ENCODE measurements at regions not wholly inside any gene's neighbourhood (a gene's known extent, or its start where the extent isn't known, plus 50 kb on each side); places are given as distances from the start of the nearest gene placed in this dataset.
A peak's percentile ranks its signal among the peaks of the same experiment; 100 is the strongest.

DNA sequence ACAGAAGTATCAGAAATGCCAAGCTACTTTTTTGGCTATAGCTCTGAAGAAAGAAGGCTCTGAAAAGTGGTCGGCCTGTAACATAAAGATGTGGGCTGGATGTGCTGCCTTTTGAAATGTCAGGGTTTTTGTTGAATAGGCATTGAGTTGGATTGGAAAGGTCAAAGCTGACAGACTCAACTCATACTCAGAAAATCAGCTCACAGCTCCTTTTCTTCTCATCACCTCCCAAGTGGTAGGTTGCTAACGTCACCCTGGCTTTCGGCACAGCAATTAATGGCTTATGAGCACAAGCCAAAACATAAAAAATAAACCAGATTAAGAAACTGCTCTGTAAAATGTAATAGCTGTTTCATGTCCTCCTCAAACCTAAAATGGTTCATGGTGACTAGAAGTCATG is 68.3 kb downstream of the KCNF1 start:
- H3K27me3 Mint-ChIP-seq = peaks cover 0 to 14% (median 7%) of the 10 kb centered on the region in 3 donors
- DNase-seq (no peak), ATAC-seq (ENCODE audit: low read depth in 2 of 2) (no peak)
- H3K4me1 Mint-ChIP-seq = peaks cover 0 to 4% (median 0%) of the 10 kb centered on the region in 3 donors
- peaks cover 0 to 6% (median 0%) of the 10 kb centered on the region in 7 donors for H3K9me3 Mint-ChIP-seq
- H3K36me3 Mint-ChIP-seq = no peaks in the 10 kb centered on the region
- H3K4me3 Mint-ChIP-seq = no peak overlapping the region
- H3K27ac Mint-ChIP-seq = no peak overlapping the region

DNA sequence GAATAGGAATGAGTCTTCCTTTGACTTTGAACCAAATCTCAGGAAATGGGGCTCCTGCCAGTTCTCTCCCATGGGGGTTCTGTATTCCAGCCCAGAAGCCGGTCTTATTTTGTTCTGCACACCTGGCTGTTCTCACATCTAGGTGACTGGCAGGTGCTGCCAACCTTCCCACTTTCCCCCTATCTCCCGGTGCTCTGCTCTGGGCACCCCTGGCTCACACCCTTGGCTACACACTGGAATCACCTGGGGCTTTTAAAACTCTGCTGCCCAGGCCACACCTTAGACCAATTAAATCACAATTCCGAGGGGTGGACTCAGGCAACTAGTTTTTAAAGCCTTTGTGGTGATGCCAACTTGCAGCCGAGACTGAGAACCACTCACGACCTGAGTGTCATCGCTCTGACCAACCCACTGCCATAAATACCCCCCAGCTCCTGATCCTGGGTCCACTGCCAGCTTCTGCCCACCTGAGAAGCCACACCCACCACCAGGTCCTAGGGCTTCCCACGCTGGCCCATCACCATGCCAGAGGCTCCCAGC is 69.2 kb downstream of the KCNF1 start:
- Mint-ChIP-seq H3K27ac (no peak overlapping the region), H3K4me3 (no peak overlapping the region), H3K4me1 (peaks cover 0 to 4% (median 0%) of the 10 kb centered on the region in 3 donors), H3K9me3 (no peaks in the 10 kb centered on the region), H3K27me3 (peaks cover 4 to 14% (median 7%) of the 10 kb centered on the region in 3 donors), H3K36me3 (no peaks in the 10 kb centered on the region)
- DNase-seq (no peak), ATAC-seq (ENCODE audit: low read depth in 2 of 2) (no peak)

DNA sequence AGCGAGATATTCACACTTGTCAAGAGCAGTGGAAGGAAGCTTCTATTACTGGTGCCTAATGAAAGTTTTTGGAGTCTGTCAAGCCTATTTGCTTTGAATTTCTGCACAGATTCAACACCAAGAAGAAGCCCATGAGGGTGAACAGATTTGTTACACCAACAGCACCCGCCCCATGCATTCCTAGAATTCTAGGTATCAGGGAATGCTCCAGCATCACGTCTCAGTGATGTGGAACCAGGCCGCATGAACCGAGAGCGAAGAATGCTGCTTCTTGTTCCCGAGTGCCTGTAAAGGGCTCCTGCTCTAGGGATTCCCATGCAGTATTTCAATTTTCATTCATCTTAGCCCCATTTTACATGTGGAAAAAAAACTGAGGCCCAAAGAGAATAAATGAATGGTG is 69.7 kb downstream of the KCNF1 start:
- Mint-ChIP-seq H3K4me3 (no peak overlapping the region), H3K4me1 (peaks cover 0 to 4% (median 0%) of the 10 kb centered on the region in 3 donors), H3K27ac (no peak overlapping the region), H3K27me3 (peaks cover 7 to 14% (median 9%) of the 10 kb centered on the region in 3 donors), H3K9me3 (no peaks in the 10 kb centered on the region), H3K36me3 (no peaks in the 10 kb centered on the region)
- ATAC-seq (ENCODE audit: low read depth in 2 of 2) (no peak), DNase-seq (no peak)

DNA sequence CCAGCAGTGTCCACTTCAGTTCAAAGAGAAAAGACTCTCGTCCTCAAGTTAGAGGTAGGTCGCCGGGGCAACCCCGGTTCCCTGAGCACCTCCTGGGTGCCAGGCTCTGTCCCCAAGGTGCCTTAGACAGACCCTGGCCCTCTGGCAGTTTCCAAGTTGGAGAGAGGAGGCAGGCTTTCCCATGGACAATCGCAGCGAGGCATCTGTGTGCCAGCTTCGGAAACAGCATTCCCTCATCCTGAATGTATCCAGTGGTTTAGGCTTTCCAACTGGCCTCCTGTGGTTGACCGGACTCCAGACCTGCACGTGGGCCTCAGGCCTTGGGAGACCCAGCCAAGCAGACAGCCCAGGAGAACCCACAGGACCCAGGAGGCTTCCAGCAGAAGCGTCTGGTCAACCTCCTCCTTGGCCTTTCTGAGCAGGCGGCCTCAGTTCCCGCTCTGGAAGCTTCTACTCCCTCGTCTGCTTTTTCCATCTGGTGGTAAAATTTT is 70.3 kb downstream of the KCNF1 start:
- Mint-ChIP-seq H3K27ac (no peak overlapping the region), H3K4me3 (peak overlapping the region in 1 of 8 donors; percentile 47), H3K36me3 (no peaks in the 10 kb centered on the region), H3K27me3 (peaks cover 7 to 14% (median 9%) of the 10 kb centered on the region in 3 donors), H3K9me3 (no peaks in the 10 kb centered on the region), H3K4me1 (peaks cover 0 to 2% (median 0%) of the 10 kb centered on the region in 3 donors)
- DNase-seq (no peak), ATAC-seq (ENCODE audit: low read depth in 2 of 2) (no peak)

DNA sequence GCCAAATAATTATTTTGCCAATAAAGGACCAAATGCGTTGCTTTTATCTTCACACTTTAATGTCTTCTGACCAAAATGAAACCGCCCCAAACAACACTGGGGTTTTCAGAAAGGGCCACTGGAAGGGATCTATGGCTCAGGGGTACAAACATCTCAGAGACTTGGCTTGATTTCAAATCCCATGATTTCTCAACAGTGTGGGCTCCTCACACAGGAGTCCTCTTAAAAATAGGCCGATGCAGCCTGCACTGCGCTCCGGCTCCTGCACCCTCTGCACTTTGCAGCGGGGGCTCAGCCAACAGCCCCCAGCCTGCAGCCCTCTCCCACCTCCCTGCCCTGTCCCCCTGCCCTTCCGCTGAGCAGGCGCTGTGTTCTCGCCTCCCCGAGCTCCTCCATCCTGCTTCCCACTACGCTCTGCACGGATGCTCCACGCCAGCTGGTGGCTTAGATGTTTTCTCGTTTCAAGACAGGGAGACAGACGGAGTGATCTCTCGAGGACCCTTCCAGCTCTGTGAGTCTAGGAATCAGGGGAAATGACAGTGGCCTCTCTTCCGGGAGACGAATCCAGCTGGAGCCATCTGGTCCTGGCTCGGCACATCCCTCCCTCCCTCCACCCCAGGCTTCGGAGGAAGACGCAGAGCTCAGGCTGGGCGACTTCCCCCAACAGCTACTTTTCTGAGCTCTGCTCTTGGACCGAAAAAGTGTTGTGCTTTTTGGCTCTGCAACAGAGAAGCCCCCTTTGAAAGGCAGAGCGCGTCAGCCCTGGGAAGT is 71.4 kb downstream of the KCNF1 start:
- DNase-seq (no peak), ATAC-seq (ENCODE audit: low read depth in 2 of 2) (no peak)
- H3K9me3 Mint-ChIP-seq = no peaks in the 10 kb centered on the region
- peaks cover 7 to 14% (median 9%) of the 10 kb centered on the region in 3 donors for H3K27me3 Mint-ChIP-seq
- H3K4me1 Mint-ChIP-seq = no peaks in the 10 kb centered on the region
- no peaks in the 10 kb centered on the region for H3K36me3 Mint-ChIP-seq
- H3K4me3 Mint-ChIP-seq = no peak overlapping the region
- H3K27ac Mint-ChIP-seq = no peak overlapping the region

DNA sequence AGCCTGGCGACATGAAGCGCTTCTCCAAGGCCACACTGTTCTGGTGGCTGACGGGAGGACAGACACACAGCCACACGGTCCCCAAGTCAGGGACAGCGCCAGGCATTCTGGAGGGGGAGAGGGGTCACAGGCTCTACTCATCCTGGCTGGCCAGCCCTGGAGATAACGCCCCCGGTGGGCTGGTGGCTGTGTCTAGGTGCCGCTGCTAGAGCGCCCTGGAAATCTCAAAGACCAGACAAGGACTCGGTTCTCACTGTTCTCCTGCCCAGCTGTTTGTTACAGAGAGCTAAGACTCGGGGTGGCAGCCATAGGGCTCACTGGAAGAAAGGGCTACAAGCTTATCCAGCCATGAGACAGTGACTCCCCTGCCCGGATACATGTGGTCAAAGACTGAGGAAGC is 72.0 kb downstream of the KCNF1 start:
- Mint-ChIP-seq H3K36me3 (no peaks in the 10 kb centered on the region), H3K27ac (no peak overlapping the region)

DNA sequence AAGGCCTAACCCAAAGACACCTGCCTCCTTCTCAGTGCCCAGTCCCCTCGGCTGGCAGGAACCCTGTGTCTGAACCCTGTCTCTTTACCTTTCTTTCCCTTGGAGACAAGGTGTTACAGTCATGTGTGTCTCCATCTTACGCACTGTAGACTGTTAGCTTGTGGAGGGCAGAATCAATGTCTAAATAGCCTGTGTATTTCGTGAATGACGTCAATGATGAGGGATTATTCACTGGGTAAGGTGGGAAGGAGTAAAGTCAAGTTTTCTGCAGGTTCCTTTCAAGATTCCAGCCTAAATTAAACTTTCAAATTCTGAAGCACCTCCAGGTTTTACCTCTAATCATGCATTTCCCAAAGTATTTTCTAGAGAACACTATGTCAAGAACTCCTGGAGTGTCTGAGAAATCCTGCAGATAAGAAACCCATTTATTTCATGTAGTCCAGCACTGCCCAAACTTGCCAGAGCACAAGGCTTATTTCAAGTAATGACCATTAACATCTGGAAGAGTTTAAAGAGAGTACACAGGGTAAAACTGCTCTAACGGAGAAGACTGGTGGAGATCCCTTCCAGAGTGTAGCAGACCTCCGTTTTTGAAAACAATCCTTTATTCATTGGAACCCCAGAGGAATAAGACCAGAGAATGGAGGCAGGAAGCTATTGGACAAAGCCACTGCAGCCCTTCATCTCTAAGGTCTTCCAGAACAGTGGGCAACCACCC is 72.8 kb downstream of the KCNF1 start:
- DNase-seq (no peak), ATAC-seq (ENCODE audit: low read depth in 2 of 2) (no peak)
- Mint-ChIP-seq H3K36me3 (no peaks in the 10 kb centered on the region), H3K27ac (no peak overlapping the region), H3K4me3 (no peak overlapping the region), H3K4me1 (no peaks in the 10 kb centered on the region), H3K27me3 (peaks cover 6 to 9% (median 8%) of the 10 kb centered on the region in 3 donors), H3K9me3 (no peaks in the 10 kb centered on the region)

More for the DNA sequence above, 72.0 kb downstream of the KCNF1 start:
- DNase-seq (no peak), ATAC-seq (ENCODE audit: low read depth in 2 of 2) (no peak)
- peaks cover 7 to 14% (median 9%) of the 10 kb centered on the region in 3 donors for H3K27me3 Mint-ChIP-seq
- no peaks in the 10 kb centered on the region for H3K4me1 Mint-ChIP-seq
- no peaks in the 10 kb centered on the region for H3K9me3 Mint-ChIP-seq
- H3K4me3 Mint-ChIP-seq = no peak overlapping the region

DNA sequence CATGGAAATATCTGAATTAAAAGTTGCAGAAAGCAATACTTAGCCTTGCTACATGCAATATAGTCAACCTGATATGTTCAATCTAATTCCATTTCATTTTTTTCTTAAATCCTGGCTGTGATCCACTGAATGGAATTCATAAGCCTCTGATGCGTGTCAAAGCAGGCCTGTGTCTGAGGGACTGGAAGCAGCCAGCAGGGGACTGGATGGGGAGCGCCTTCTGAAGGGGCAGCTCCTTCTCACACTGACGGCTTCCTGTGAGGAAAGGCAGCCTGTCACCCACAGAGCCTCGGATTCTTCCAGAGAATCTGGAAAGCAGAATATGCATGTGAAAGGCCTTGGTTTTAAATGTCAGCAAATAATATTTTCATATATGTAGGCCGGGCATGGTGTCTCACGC is 73.5 kb downstream of the KCNF1 start:
- H3K4me1 Mint-ChIP-seq = no peaks in the 10 kb centered on the region
- no peak for DNase-seq
- H3K27ac Mint-ChIP-seq = no peak overlapping the region
- H3K4me3 Mint-ChIP-seq = no peak overlapping the region
- H3K27me3 Mint-ChIP-seq = peaks cover 5 to 9% (median 8%) of the 10 kb centered on the region in 3 donors
- H3K9me3 Mint-ChIP-seq = no peaks in the 10 kb centered on the region
- ATAC-seq (ENCODE audit: low read depth in 2 of 2) = no peak
- H3K36me3 Mint-ChIP-seq = no peaks in the 10 kb centered on the region

DNA sequence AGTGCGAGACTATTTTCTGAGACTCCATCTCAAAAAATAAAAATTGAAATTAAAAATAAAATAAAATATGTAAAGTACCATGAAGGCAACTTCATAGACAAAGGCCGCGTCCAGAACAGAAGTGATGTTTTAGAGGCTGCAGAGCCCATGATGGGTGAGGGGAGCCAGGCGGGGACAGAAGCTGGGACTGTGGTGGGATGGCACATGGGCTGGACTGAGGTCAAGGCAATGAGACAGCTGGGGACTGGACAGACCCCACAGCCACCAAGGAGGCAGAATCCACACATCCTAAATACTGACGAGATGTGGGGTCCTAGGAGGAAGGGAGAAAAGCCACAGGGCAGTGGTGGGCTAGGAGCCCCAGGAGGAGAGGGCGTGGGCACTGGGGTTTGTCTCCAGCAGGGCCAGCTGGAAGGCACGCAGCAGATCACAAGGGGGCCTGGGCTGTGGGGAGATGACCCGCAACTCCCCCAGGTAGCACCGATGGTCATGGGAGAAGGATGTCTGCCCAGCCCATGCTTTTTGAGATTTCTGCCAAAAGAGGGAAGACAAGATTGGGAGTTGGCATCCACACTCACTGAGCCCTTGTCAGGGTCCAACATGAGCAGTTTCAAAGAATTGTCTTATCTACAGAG is 74.3 kb downstream of the KCNF1 start:
- ATAC-seq (ENCODE audit: low read depth in 2 of 2) (no peak), DNase-seq (no peak)
- no peaks in the 10 kb centered on the region for H3K4me1 Mint-ChIP-seq
- no peaks in the 10 kb centered on the region for H3K36me3 Mint-ChIP-seq
- peaks cover 5 to 9% (median 8%) of the 10 kb centered on the region in 3 donors for H3K27me3 Mint-ChIP-seq
- no peak overlapping the region for H3K27ac Mint-ChIP-seq
- H3K9me3 Mint-ChIP-seq = no peaks in the 10 kb centered on the region
- H3K4me3 Mint-ChIP-seq = no peak overlapping the region

DNA sequence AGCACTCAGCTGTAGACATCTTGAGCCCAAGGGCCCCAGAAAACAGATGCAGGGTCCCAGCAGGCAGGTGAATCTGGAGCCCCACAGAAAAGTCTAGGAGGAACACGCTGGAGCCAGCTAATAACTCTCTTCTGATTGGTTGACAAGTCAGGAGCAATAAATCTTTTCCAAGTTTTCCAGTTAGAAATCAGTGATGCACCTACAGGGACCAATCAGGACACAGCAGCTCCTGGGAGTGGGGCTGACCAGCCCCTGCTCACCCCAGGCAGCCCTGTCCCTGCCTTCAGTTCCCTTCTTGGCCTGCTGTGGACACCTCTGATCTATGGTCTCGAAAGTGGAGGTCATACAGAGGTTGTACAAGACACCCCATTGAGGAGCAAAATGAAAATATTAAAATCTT is 75.7 kb downstream of the KCNF1 start:
- Mint-ChIP-seq H3K36me3 (no peaks in the 10 kb centered on the region), H3K27ac (no peak overlapping the region), H3K4me1 (no peaks in the 10 kb centered on the region), H3K9me3 (no peaks in the 10 kb centered on the region), H3K27me3 (peaks cover 7 to 18% (median 18%) of the 10 kb centered on the region in 3 donors), H3K4me3 (no peak overlapping the region)
- ATAC-seq (ENCODE audit: low read depth in 2 of 2) = no peak
- DNase-seq = no peak

DNA sequence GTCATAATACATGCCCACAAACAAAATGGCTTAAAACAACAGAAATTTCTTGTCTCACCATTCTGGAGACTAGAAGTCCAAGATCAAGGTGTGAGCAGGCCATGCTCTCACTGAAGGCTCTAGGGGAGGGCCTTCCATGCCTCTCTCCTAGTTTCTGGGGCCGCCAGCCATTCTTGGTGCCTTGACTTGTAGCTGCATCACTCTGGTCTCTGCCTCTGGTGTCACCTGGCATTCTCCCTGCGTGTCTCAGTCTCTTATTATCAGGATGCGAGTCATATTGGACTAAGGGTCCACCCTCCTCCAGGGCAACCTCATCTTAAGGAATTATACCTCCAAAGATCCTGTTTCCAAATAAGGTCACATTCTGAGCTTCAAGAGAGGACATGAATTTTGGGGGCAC is 76.1 kb downstream of the KCNF1 start:
- H3K27ac Mint-ChIP-seq = no peak overlapping the region
- ATAC-seq (ENCODE audit: low read depth in 2 of 2) (no peak), DNase-seq (no peak)
- peaks cover 8 to 22% (median 18%) of the 10 kb centered on the region in 3 donors for H3K27me3 Mint-ChIP-seq
- no peaks in the 10 kb centered on the region for H3K9me3 Mint-ChIP-seq
- H3K4me3 Mint-ChIP-seq = peak overlapping the region in 1 of 8 donors; percentile 49
- H3K4me1 Mint-ChIP-seq = no peaks in the 10 kb centered on the region
- H3K36me3 Mint-ChIP-seq = no peaks in the 10 kb centered on the region

DNA sequence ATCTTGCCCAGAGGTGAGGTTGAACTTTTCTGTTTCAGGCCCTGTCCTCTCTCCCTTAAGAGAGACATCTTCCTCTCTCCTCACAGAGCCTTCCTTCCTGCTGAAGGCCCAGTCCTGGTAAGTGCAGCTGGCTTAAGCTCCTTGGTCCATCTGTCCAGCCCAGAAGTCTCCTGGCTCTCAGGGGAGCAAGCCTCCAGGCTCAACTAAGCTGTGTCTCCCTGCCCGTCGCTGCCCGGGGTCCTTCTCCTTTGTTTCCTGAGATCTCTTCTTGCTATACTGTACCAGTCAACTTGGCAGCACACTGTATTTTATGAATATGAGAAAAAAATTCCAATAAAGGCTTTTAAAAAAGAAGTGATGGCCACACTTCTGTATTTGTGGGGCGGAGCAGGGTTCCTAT is 77.4 kb downstream of the KCNF1 start:
- H3K4me1 Mint-ChIP-seq = no peaks in the 10 kb centered on the region
- no peaks in the 10 kb centered on the region for H3K9me3 Mint-ChIP-seq
- H3K27ac Mint-ChIP-seq = no peak overlapping the region
- no peaks in the 10 kb centered on the region for H3K36me3 Mint-ChIP-seq
- DNase-seq (no peak), ATAC-seq (ENCODE audit: low read depth in 2 of 2) (no peak)
- H3K4me3 Mint-ChIP-seq = no peak overlapping the region
- H3K27me3 Mint-ChIP-seq = peaks cover 12 to 20% (median 18%) of the 10 kb centered on the region in 3 donors

DNA sequence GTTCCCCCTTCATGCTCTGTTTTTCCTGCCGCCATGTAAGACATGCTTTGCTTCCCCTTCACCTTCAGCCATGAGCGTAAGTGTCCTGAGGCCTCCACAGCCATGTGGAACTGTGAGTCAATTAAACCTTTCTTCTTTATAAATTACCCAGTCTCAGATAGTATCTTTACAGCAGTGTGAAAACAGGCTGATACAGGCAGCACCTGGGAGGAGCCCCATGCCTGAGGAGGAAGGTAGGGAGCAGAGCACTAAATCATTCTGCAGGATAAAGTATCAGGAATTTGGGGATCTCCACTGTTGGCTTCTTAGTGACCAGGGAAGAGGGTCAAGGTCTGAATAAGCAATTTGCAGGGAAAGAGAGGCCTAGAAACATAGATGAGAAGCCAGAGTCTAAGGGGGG is 78.0 kb downstream of the KCNF1 start:
- no peak for ATAC-seq (ENCODE audit: low read depth in 2 of 2)
- no peak overlapping the region for H3K27ac Mint-ChIP-seq
- H3K4me1 Mint-ChIP-seq = no peaks in the 10 kb centered on the region
- no peaks in the 10 kb centered on the region for H3K9me3 Mint-ChIP-seq
- H3K27me3 Mint-ChIP-seq = peaks cover 12 to 21% (median 18%) of the 10 kb centered on the region in 3 donors
- no peak for DNase-seq
- H3K36me3 Mint-ChIP-seq = no peaks in the 10 kb centered on the region
- no peak overlapping the region for H3K4me3 Mint-ChIP-seq
